Gastrocnemius medialis (tissue), 4 donors: ENCODE measurements at regions not wholly inside any gene's neighbourhood (a gene's known extent, or its start where the extent isn't known, plus 50 kb on each side); places are given as distances from the start of the nearest gene placed in this dataset.

ENCODE experiments used
- CTCF ChIP-seq, 5 experiments: fragments of 450-650 bp in 3 of 5; fragments of 200-600 bp in 2 of 5; sonication (generic) in 2 of 5; IDR thresholded peaks in 4 of 5; conservative IDR thresholded peaks in 1 of 5; 1 replicate in 4 of 5; 2 replicates in 1 of 5; pipeline ENCODE4 v1.5.1; 2016 to 2019; ENCODE audit warnings: antibody characterized with exemption in 5 of 5, mild to moderate bottlenecking in 3 of 5, moderate library complexity in 3 of 5
- POLR2A ChIP-seq, 2 donors: fragments of 450-650 bp; IDR thresholded peaks; one replicate each; pipeline ENCODE4 v1.6.1; 2017; ENCODE audit warnings: antibody characterized with exemption in 2 of 2, mild to moderate bottlenecking in 2 of 2, moderate library complexity in 2 of 2

- TF ChIP-seq POLR2A (IDR thresholded peaks at IDR 0.05) (no peak), CTCF (IDR thresholded peaks at IDR 0.05 in 4 of 5, conservative IDR thresholded peaks at IDR 0.05 in 1 of 5) (no peak)
These were observed 182.2 kb downstream of the IGLL1 start for GRCh38 chr22:23397613-23398567.
